ENCODE measurements at regions not wholly inside any gene's neighbourhood (a gene's known extent, or its start where the extent isn't known, plus 50 kb on each side); places are given as distances from the start of the nearest gene placed in this dataset.
A peak's percentile ranks its signal among the peaks of the same experiment; 100 is the strongest.

GRCh38 chr13:97892717-97893116 is 60.8 kb upstream of the IPO5 start:
- POLR2A ChIA-PET, result no interaction called here
- no peak overlapping the region for H3K27ac Mint-ChIP-seq (ENCODE audit: low read depth, unreplicated experiment)
- H3K9me3 Mint-ChIP-seq (ENCODE audit: unreplicated experiment), result no peaks in the 10 kb centered on the region
- no peaks in the 10 kb centered on the region for H3K27me3 Mint-ChIP-seq (ENCODE audit: insufficient read depth, unreplicated experiment)
- CTCF ChIA-PET, result interaction anchor here (0.6 to 1.4 kb wide), 2 partner anchors 37 to 1268 kb away, joined by 3 to 4 read pairs; no protein-coding TSS in a partner anchor
- H3K36me3 Mint-ChIP-seq (ENCODE audit: insufficient read depth, unreplicated experiment), result no peaks in the 10 kb centered on the region
- no peak overlapping the region for H3K4me3 Mint-ChIP-seq (ENCODE audit: unreplicated experiment)
- intact Hi-C loops (cut with micrococcal nuclease), result no loop called here
- BruUV-seq (replicated peaks), result no TSS peak
- no peak for TF ChIP-seq CTCF (IDR thresholded peaks at IDR 0.05; ENCODE audit: unreplicated experiment)
- DNase-seq (ENCODE audit: unreplicated experiment), result peak; percentile 22
- no peaks in the 10 kb centered on the region for H3K4me1 Mint-ChIP-seq (ENCODE audit: insufficient read depth, unreplicated experiment)

- no peak overlapping the region for H3K4me3 Mint-ChIP-seq (ENCODE audit: unreplicated experiment)
- intact Hi-C loops (cut with micrococcal nuclease), result no loop called here
- BruUV-seq (replicated peaks), result no TSS peak
- H3K4me1 Mint-ChIP-seq (ENCODE audit: insufficient read depth, unreplicated experiment), result no peaks in the 10 kb centered on the region
- DNase-seq (ENCODE audit: unreplicated experiment), result no peak
- TF ChIP-seq CTCF (IDR thresholded peaks at IDR 0.05; ENCODE audit: unreplicated experiment), result no peak
- no peak overlapping the region for H3K27ac Mint-ChIP-seq (ENCODE audit: low read depth, unreplicated experiment)
- ChIA-PET POLR2A (no interaction called here), CTCF (no interaction called here)
- no peaks in the 10 kb centered on the region for H3K27me3 Mint-ChIP-seq (ENCODE audit: insufficient read depth, unreplicated experiment)
- no peaks in the 10 kb centered on the region for H3K9me3 Mint-ChIP-seq (ENCODE audit: unreplicated experiment)
- no peaks in the 10 kb centered on the region for H3K36me3 Mint-ChIP-seq (ENCODE audit: insufficient read depth, unreplicated experiment)
Observed at GRCh38 chr13:97895383-97895782, 58.1 kb upstream of the IPO5 start.

- Mint-ChIP-seq H3K4me3 (ENCODE audit: unreplicated experiment) (no peak overlapping the region), H3K36me3 (ENCODE audit: insufficient read depth, unreplicated experiment) (no peaks in the 10 kb centered on the region), H3K27ac (ENCODE audit: low read depth, unreplicated experiment) (no peak overlapping the region), H3K27me3 (ENCODE audit: insufficient read depth, unreplicated experiment) (no peaks in the 10 kb centered on the region), H3K9me3 (ENCODE audit: unreplicated experiment) (no peaks in the 10 kb centered on the region), H3K4me1 (ENCODE audit: insufficient read depth, unreplicated experiment) (no peaks in the 10 kb centered on the region)
- ChIA-PET POLR2A (interaction anchor here (0.9 kb wide), 1 partner anchor 50 kb away, joined by 3 read pairs; no protein-coding TSS in a partner anchor), CTCF (no interaction called here)
- BruUV-seq (replicated peaks), result no TSS peak
- intact Hi-C loops (cut with micrococcal nuclease), result no loop called here
- DNase-seq (ENCODE audit: unreplicated experiment), result no peak
- no peak for TF ChIP-seq CTCF (IDR thresholded peaks at IDR 0.05; ENCODE audit: unreplicated experiment)
Observed at GRCh38 chr13:97896446-97896845, 57.0 kb upstream of the IPO5 start.

- no peaks in the 10 kb centered on the region for H3K4me1 Mint-ChIP-seq (ENCODE audit: insufficient read depth, unreplicated experiment)
- BruUV-seq (replicated peaks), result no TSS peak
- CTCF ChIA-PET, result interaction anchor here (0.7 to 1.8 kb wide), 2 partner anchors 10 to 22 kb away, joined by 4 to 7 read pairs; no protein-coding TSS in a partner anchor
- H3K27me3 Mint-ChIP-seq (ENCODE audit: insufficient read depth, unreplicated experiment), result no peaks in the 10 kb centered on the region
- H3K27ac Mint-ChIP-seq (ENCODE audit: low read depth, unreplicated experiment), result no peak overlapping the region
- no peak for DNase-seq (ENCODE audit: unreplicated experiment)
- intact Hi-C loops (cut with micrococcal nuclease), result no loop called here
- TF ChIP-seq CTCF (IDR thresholded peaks at IDR 0.05; ENCODE audit: unreplicated experiment), result no peak
- no peaks in the 10 kb centered on the region for H3K9me3 Mint-ChIP-seq (ENCODE audit: unreplicated experiment)
- no peaks in the 10 kb centered on the region for H3K36me3 Mint-ChIP-seq (ENCODE audit: insufficient read depth, unreplicated experiment)
- H3K4me3 Mint-ChIP-seq (ENCODE audit: unreplicated experiment), result no peak overlapping the region
- POLR2A ChIA-PET, result no interaction called here
Observed at GRCh38 chr13:97901716-97902115, 51.8 kb upstream of the IPO5 start.
